ENCODE measurements at regions not wholly inside any gene's neighbourhood (a gene's known extent, or its start where the extent isn't known, plus 50 kb on each side); places are given as distances from the start of the nearest gene placed in this dataset.

- TF ChIP-seq, protein P1, sequence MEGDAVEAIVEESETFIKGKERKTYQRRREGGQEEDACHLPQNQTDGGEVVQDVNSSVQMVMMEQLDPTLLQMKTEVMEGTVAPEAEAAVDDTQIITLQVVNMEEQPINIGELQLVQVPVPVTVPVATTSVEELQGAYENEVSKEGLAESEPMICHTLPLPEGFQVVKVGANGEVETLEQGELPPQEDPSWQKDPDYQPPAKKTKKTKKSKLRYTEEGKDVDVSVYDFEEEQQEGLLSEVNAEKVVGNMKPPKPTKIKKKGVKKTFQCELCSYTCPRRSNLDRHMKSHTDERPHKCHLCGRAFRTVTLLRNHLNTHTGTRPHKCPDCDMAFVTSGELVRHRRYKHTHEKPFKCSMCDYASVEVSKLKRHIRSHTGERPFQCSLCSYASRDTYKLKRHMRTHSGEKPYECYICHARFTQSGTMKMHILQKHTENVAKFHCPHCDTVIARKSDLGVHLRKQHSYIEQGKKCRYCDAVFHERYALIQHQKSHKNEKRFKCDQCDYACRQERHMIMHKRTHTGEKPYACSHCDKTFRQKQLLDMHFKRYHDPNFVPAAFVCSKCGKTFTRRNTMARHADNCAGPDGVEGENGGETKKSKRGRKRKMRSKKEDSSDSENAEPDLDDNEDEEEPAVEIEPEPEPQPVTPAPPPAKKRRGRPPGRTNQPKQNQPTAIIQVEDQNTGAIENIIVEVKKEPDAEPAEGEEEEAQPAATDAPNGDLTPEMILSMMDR (conservative IDR thresholded peaks at IDR 0.05): no peak
- TF ChIP-seq ZFX (IDR thresholded peaks at IDR 0.05): no peak
Observed at GRCh38 chr9:110125763-110126351, 82.1 kb downstream of the C9orf152 start.
